GM21360 (cell line): ENCODE measurements at regions not wholly inside any gene's neighbourhood (a gene's known extent, or its start where the extent isn't known, plus 50 kb on each side); places are given as distances from the start of the nearest gene placed in this dataset.
"Not testable (repeated sequence)": the region's sequence is repeated elsewhere in the genome, so short reads cannot be mapped to it uniquely, and the experiment has no call there.

Source experiments
- ATAC-seq: cut with Tn5 transposase; IDR thresholded peaks from one replicate; pipeline ENCODE4 v1.9.1; 2021; ENCODE audit warnings: mild to moderate bottlenecking, moderate library complexity; ENCODE audit not compliant: unreplicated experiment

GRCh38 chr14:53378142-53378541, 225.0 kb upstream of the DDHD1 start:
- ATAC-seq: no peak

- ATAC-seq: no peak
Observed at GRCh38 chr14:53376064-53376463, 222.9 kb upstream of the DDHD1 start.

GRCh38 chr14:53375599-53375998, 222.5 kb upstream of the DDHD1 start:
- no peak for ATAC-seq

- ATAC-seq: no peak
Observed at GRCh38 chr14:53368711-53369201, 215.6 kb upstream of the DDHD1 start.

- no peak for ATAC-seq
Observed at GRCh38 chr14:53368066-53368465, 214.9 kb upstream of the DDHD1 start.

GRCh38 chr14:53367644-53368026, 214.5 kb upstream of the DDHD1 start:
- no peak for ATAC-seq

- ATAC-seq: no peak
Observed at GRCh38 chr14:53365486-53366130, 212.5 kb upstream of the DDHD1 start.

- not testable (repeated sequence) for ATAC-seq
Observed at GRCh38 chr14:53362916-53363315, 209.8 kb upstream of the DDHD1 start.

GRCh38 chr14:53360829-53361228, 207.7 kb upstream of the DDHD1 start:
- no peak for ATAC-seq

- ATAC-seq: no peak
Observed at GRCh38 chr14:53358166-53358565, 205.0 kb upstream of the DDHD1 start.

- ATAC-seq: no peak
Observed at GRCh38 chr14:53356361-53357150, 203.4 kb upstream of the DDHD1 start.

GRCh38 chr14:53355581-53356112, 202.5 kb upstream of the DDHD1 start:
- no peak for ATAC-seq

GRCh38 chr14:53354336-53354735, 201.2 kb upstream of the DDHD1 start:
- no peak for ATAC-seq

- no peak for ATAC-seq
Observed at GRCh38 chr14:53350866-53351265, 197.7 kb upstream of the DDHD1 start.

GRCh38 chr14:53350429-53350828, 197.3 kb upstream of the DDHD1 start:
- ATAC-seq: no peak

GRCh38 chr14:53346988-53347387, 193.9 kb upstream of the DDHD1 start:
- ATAC-seq: no peak

GRCh38 chr14:53341324-53341723, 188.2 kb upstream of the DDHD1 start:
- ATAC-seq: no peak

- ATAC-seq: no peak
Observed at GRCh38 chr14:53338192-53338591, 185.1 kb upstream of the DDHD1 start.

- ATAC-seq: no peak
Observed at GRCh38 chr14:53336729-53337128, 183.6 kb upstream of the DDHD1 start.

- no peak for ATAC-seq
Observed at GRCh38 chr14:53333809-53334208, 180.7 kb upstream of the DDHD1 start.

- no peak for ATAC-seq
Observed at GRCh38 chr14:53331921-53332320, 178.8 kb upstream of the DDHD1 start.

GRCh38 chr14:53331247-53331646, 178.1 kb upstream of the DDHD1 start:
- no peak for ATAC-seq
